HepG2 (cell line): ENCODE measurements at regions not wholly inside any gene's neighbourhood (a gene's known extent, or its start where the extent isn't known, plus 50 kb on each side); places are given as distances from the start of the nearest gene placed in this dataset.
"Not testable (repeated sequence)": the region's sequence is repeated elsewhere in the genome, so short reads cannot be mapped to it uniquely, and the experiment has no call there.

Experiments used
- CTCF ChIP-seq: sonication (generic); formaldehyde crosslinking; IDR thresholded peaks from 2 replicates; pipeline ENCODE4 v1.5.0; 2020; ENCODE audit warnings: mild to moderate bottlenecking, missing genetic modification reagents, moderate library complexity
- FOSL1 ChIP-seq: sonication (generic); formaldehyde crosslinking; IDR thresholded peaks from 2 replicates; pipeline ENCODE4 v1.9.0; 2021; ENCODE audit warnings: missing genetic modification reagents, borderline replicate concordance
- JUN ChIP-seq: sonication (generic); formaldehyde crosslinking; IDR thresholded peaks from 2 replicates; pipeline ENCODE4 v1.4.0; 2020; ENCODE audit warnings: mild to moderate bottlenecking, missing genetic modification reagents
- ZNF335 ChIP-seq: sonication (generic); formaldehyde crosslinking; IDR thresholded peaks from 2 replicates; pipeline ENCODE4 v1.4.0; 2020; ENCODE audit warnings: missing genetic modification reagents
- ZNF564 ChIP-seq: sonication (generic); formaldehyde crosslinking; IDR thresholded peaks from 2 replicates; pipeline ENCODE4 v1.8.1; 2023; ENCODE audit warnings: mild to moderate bottlenecking, missing genetic modification reagents

- TF ChIP-seq FOSL1; ZNF564 (CRISPR knock-in tag); ZNF335 (CRISPR knock-in tag); JUN; CTCF (CRISPR knock-in tag): not testable (repeated sequence)
Observed at GRCh38 chr16:10283246-10283645, 101.0 kb upstream of the GRIN2A start.
